ENCODE measurements at regions not wholly inside any gene's neighbourhood (a gene's known extent, or its start where the extent isn't known, plus 50 kb on each side); places are given as distances from the start of the nearest gene placed in this dataset.

- DNase-seq (ENCODE audit: low read depth in 2 of 2) = no peak
These were observed 187.5 kb upstream of the ANKRD50 start for GRCh38 chr4:124899997-124900396.

- peak in 1 of 2 donors; percentile 6 for DNase-seq (ENCODE audit: low read depth in 2 of 2)
These were observed 178.0 kb upstream of the ANKRD50 start for GRCh38 chr4:124890522-124890921.

DNA sequence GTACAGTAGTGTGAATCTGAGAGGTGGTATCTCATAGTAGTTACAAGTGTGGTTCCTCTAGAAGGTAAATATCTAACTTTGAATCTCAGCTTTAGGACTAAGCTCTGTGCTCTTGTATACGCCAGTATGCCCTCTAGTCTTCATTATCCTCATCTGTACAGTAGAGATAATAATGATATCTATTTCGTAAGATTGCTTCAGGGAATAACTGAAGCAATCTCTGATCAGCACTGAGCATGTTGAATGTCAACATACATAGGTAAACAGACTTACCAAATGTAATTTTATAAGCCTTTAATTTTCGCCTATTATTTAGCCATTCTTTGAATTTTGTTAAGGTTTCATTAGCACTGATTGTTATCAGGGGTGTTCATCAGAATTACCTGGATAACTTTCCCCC lies 175.2 kb upstream of the ANKRD50 start:
- no peak for DNase-seq (ENCODE audit: low read depth in 2 of 2)

- no peak for DNase-seq (ENCODE audit: low read depth in 2 of 2)
These were observed 171.8 kb upstream of the ANKRD50 start for GRCh38 chr4:124884316-124884715.

DNA sequence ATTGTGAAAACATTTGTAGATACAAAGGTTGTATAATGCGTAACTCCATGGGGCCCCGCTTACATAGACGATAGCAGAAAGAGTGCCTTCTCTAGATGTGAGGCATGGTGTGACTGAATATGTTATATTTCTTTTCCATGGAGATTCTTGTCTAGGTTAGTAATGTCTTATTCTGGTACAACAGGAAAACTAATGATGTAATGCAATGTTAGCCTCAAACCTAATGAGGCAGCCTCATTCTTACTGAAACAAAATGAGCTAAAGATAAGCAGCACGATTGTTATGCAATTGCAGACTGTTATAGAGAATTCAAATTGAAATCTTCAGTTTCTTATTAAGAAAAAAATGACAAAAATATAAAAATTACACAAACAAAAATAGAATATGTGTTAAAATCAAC lies 171.1 kb upstream of the ANKRD50 start:
- peak in 1 of 2 donors; percentile 69 for DNase-seq (ENCODE audit: low read depth in 2 of 2)

DNA sequence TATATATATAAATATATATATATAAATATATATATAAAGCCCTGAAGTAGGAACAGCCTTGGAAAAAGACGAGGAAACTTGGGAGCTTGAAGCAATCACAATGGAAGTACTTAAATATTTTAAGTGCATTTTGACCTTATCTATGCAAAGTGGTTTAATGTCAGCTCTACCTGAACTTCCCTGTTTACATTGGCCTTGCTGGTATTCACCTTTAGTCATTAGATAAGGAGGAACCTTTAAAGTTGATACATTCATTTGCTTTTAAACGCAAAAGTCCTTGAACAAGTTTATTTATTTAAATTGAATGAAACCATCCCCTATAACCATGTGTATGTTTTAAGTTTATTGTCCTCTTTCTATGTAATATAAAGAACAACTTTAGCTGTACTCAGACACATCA lies 166.7 kb upstream of the ANKRD50 start:
- DNase-seq (ENCODE audit: low read depth in 2 of 2) = no peak

- DNase-seq (ENCODE audit: low read depth in 2 of 2) = no peak
These were observed 161.6 kb upstream of the ANKRD50 start for GRCh38 chr4:124874172-124874450.

DNA sequence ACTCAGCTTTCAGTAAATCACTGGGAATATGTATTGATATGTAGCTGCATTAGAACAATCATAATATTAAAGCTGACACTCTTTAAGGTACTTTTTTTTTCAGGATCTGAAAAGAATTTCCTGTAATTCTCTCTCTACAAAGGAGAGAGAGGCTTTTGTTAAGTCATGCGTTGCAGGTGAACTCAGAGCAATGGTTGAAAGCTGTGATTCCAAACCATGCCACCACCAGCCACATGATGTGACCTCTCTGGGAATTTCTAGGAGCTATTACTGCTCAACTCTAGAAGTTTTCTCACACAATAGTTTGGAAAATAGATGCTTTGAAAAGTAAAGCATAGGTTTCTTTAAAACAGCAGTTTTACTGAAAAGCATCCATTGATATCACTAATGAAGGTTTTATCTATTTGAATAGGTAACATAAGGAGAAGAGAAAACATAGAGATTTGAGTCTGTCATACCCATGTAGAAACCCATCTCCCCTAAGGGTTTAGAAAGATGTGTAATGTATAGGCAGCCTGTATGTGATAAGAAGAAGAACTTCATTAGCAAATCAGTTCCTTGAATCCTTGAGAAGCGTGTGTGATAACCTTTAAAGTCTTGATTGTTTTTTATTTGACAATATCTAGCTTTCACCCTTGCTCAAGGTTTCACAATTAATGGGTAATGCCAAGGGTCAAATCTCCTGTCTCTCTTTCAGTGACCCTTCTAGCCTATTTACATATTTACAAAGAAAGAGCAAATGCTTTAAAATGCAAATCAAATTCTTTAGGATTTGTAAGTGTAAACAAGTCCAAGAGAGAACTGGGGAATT lies 161.0 kb upstream of the ANKRD50 start:
- no peak for DNase-seq (ENCODE audit: low read depth in 2 of 2)

DNA sequence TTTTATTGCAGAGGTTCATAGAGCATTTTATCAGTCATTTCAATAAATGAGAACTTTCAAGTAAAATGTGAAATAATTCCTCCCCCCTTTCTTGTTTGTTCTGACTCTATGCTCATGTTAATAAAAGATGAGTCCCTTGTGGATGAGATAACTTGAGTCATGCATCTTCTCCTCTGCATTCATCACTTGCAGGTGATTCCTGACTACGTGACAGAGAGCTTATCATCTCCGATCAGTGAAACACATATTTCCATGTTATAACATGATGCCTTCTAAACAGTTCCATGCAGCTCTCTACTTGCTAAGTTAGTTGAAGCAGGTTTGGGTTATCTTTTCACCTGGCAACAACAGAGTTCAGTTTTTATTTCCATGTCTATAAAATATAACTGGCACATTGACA lies 160.1 kb upstream of the ANKRD50 start:
- no peak for DNase-seq (ENCODE audit: low read depth in 2 of 2)

DNA sequence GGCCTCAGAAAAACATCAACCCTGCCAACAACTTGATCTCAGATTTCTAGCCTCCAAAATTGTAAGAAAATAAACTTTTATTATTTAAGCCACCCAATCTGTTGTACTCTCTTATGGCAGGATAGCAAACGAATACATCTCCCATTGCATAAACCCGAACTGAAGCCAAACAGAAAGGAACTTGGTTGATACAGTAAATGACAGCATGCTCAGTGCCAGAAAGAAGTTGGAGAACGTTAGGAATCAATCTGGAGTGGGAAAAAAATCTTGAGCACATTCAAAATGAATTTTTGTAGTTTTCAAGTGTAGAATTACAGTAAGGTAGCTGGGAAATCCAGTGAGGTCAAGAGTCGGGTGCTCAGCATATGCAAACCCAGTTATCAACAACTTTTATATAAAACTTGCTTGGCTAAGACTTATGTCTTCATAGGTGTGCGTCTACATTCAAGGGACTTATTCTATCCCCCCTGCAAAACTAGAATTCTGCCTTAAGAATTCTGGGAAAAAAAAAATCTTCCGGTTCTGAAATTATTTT lies 157.5 kb upstream of the ANKRD50 start:
- no peak for DNase-seq (ENCODE audit: low read depth in 2 of 2)

GRCh38 chr4:124868495-124868894 lies 156.0 kb upstream of the ANKRD50 start:
- DNase-seq (ENCODE audit: low read depth in 2 of 2) = no peak

- DNase-seq (ENCODE audit: low read depth in 2 of 2) = no peak
These were observed 155.0 kb upstream of the ANKRD50 start for GRCh38 chr4:124867536-124867935.

GRCh38 chr4:124866301-124866700 lies 153.8 kb upstream of the ANKRD50 start:
- DNase-seq (ENCODE audit: low read depth in 2 of 2) = no peak

GRCh38 chr4:124863040-124863545 lies 150.6 kb upstream of the ANKRD50 start:
- no peak for DNase-seq (ENCODE audit: low read depth in 2 of 2)

GRCh38 chr4:124862261-124862660 lies 149.7 kb upstream of the ANKRD50 start:
- no peak for DNase-seq (ENCODE audit: low read depth in 2 of 2)

DNA sequence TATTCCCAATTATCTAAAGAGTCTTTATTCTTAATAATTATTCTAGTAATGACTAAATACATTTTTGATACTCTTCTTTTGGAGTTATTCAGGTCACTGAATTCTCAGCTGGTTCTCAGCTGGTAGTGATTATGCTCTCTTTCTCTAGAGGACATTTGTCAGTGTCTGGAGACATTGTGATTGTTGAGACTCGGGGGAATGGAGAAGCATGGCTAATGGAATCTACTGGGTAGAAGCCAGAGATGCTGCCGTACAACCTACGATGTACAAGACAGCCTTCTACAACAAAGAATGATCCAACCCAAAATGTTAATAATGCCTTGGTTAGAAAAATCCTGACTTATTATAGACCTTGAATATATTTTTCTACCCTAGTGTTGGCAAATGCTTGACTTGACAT lies 149.2 kb upstream of the ANKRD50 start:
- DNase-seq (ENCODE audit: low read depth in 2 of 2) = no peak

GRCh38 chr4:124854968-124855367 lies 142.4 kb upstream of the ANKRD50 start:
- no peak for DNase-seq (ENCODE audit: low read depth in 2 of 2)

GRCh38 chr4:124851741-124852140 lies 139.2 kb upstream of the ANKRD50 start:
- no peak for DNase-seq (ENCODE audit: low read depth in 2 of 2)

- no peak for DNase-seq (ENCODE audit: low read depth in 2 of 2)
These were observed 133.8 kb upstream of the ANKRD50 start for GRCh38 chr4:124846306-124846705.

DNA sequence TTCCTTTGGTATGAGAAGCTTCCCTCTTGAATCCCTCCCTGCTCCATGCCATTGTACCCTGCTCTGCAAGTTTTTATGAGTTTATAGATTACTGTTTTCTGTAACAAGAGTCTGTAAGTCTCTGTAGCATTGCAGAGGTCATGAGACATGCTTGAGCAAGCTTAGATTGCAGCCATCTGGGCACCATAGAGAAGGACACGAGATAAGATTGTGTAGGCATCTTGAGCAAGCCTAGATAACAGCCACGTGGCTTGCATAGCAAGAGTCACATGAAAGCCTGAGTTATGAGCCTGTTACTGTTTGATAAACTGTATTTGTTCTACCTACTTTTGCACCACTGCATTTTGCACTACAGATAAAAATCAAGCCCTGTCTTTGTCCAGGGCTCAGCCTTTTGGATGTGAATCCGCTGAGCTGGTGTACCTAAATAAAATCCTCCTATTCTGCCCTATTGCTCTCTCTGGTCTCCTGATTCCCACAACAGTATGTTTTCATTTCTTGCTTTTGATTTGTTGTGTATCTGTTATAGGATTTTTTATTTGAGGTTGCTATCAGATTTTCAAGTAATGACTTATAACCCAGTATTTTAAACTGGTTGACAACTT lies 127.4 kb upstream of the ANKRD50 start:
- peak; percentile 1 to 8 for DNase-seq (ENCODE audit: low read depth in 2 of 2)

GRCh38 chr4:124833831-124834505 lies 121.4 kb upstream of the ANKRD50 start:
- no peak for DNase-seq (ENCODE audit: low read depth in 2 of 2)

GRCh38 chr4:124828382-124828781 lies 115.8 kb upstream of the ANKRD50 start:
- no peak for DNase-seq (ENCODE audit: low read depth in 2 of 2)

Measured in lung microvascular endothelial cell (primary cell).